Activated T-cell treated with anti-CD3 and anti-CD28 coated beads, Interleukin-2, amount 50 U/mL, for 72 hours (primary cell): ENCODE measurements at regions not wholly inside any gene's neighbourhood (a gene's known extent, or its start where the extent isn't known, plus 50 kb on each side); places are given as distances from the start of the nearest gene placed in this dataset.

ENCODE experiments used
- ATAC-seq, 2 donors: fragments of 150-1000 bp; cut with Tn5 transposase; replicated peaks in 1 of 2; 2 replicates each; pipeline ENCODE4 v1.10.0; 2021; ENCODE audit warnings: moderate library complexity in 2 of 2, mild to moderate bottlenecking in 1 of 2
- DNase-seq, 2 donors: peaks; one replicate each; pipeline ENCODE4 v3.0.0; 2021 to 2022; ENCODE audit warnings: mixed read lengths in 1 of 2
- H3K27ac Mint-ChIP-seq: one replicate; pipeline ENCODE4 v1.8.0; 2022; ENCODE audit warnings: mild to moderate bottlenecking, moderate library complexity, mixed read lengths
- H3K27me3 Mint-ChIP-seq: one replicate; pipeline ENCODE4 v1.8.0; 2022; ENCODE audit warnings: low read depth, mixed read lengths
- H3K36me3 Mint-ChIP-seq, 2 donors: one replicate each; pipeline ENCODE4 v1.8.0; 2022; ENCODE audit warnings: mixed read lengths in 2 of 2, mild to moderate bottlenecking in 1 of 2; ENCODE audit not compliant: insufficient read depth in 2 of 2
- H3K4me1 Mint-ChIP-seq: one replicate; pipeline ENCODE4 v1.8.0; 2022; ENCODE audit warnings: low read depth, mixed read lengths
- H3K4me3 Mint-ChIP-seq, 2 donors: one replicate each; pipeline ENCODE4 v1.8.0; 2022; ENCODE audit warnings: mild to moderate bottlenecking in 2 of 2, mixed read lengths in 2 of 2, moderate library complexity in 2 of 2
- H3K9me3 Mint-ChIP-seq, 2 donors: one replicate each; pipeline ENCODE4 v1.8.0; 2022; ENCODE audit warnings: mixed read lengths in 2 of 2

- no peak for ATAC-seq
- no peaks in the 10 kb centered on the region for H3K9me3 Mint-ChIP-seq
Measured at GRCh38 chr3:24670871-24671270, 176.2 kb upstream of the THRB start.

GRCh38 chr3:24673596-24673995 is 178.9 kb upstream of the THRB start:
- ATAC-seq, result no peak
- no peak for DNase-seq
- Mint-ChIP-seq H3K27ac (no peak overlapping the region), H3K4me1 (peaks cover 6% of the 10 kb centered on the region), H3K4me3 (no peak overlapping the region), H3K9me3 (no peaks in the 10 kb centered on the region), H3K36me3 (no peaks in the 10 kb centered on the region), H3K27me3 (peaks cover 46% of the 10 kb centered on the region)

More at GRCh38 chr3:24670871-24671270, 176.2 kb upstream of the THRB start:
- no peak for DNase-seq
- H3K27ac Mint-ChIP-seq, result no peak overlapping the region
- no peaks in the 10 kb centered on the region for H3K36me3 Mint-ChIP-seq
- no peaks in the 10 kb centered on the region for H3K4me1 Mint-ChIP-seq
- H3K4me3 Mint-ChIP-seq, result no peak overlapping the region
- H3K27me3 Mint-ChIP-seq, result peaks cover 23% of the 10 kb centered on the region

GRCh38 chr3:24674261-24674660 is 179.6 kb upstream of the THRB start:
- H3K9me3 Mint-ChIP-seq, result no peaks in the 10 kb centered on the region
- ATAC-seq, result no peak
- H3K36me3 Mint-ChIP-seq, result no peaks in the 10 kb centered on the region
- H3K4me1 Mint-ChIP-seq, result peaks cover 11% of the 10 kb centered on the region
- H3K4me3 Mint-ChIP-seq, result no peak overlapping the region
- H3K27me3 Mint-ChIP-seq, result peaks cover 53% of the 10 kb centered on the region
- DNase-seq, result no peak
- H3K27ac Mint-ChIP-seq, result no peak overlapping the region

GRCh38 chr3:24678021-24678420 is 183.4 kb upstream of the THRB start:
- Mint-ChIP-seq H3K27me3 (peaks cover 73% of the 10 kb centered on the region), H3K27ac (no peak overlapping the region), H3K4me3 (peak overlapping the region; percentile 66 to 92), H3K9me3 (no peaks in the 10 kb centered on the region), H3K36me3 (peaks cover 0 to 5% of the 10 kb centered on the region in 2 donors), H3K4me1 (peaks cover 11% of the 10 kb centered on the region)
- DNase-seq, result no peak
- ATAC-seq, result peak; percentile 6 to 19

GRCh38 chr3:24678421-24678865 is 183.8 kb upstream of the THRB start:
- Mint-ChIP-seq H3K27me3 (peaks cover 77% of the 10 kb centered on the region), H3K36me3 (peaks cover 0 to 5% of the 10 kb centered on the region in 2 donors), H3K27ac (peak overlapping the region; percentile 96), H3K4me3 (peak overlapping the region; percentile 66 to 92), H3K9me3 (no peaks in the 10 kb centered on the region), H3K4me1 (peaks cover 11% of the 10 kb centered on the region)
- DNase-seq, result peak; percentile 53 to 56
- peak; percentile 88 to 92 for ATAC-seq

GRCh38 chr3:24679429-24679828 is 184.8 kb upstream of the THRB start:
- DNase-seq, result no peak
- H3K27me3 Mint-ChIP-seq, result peaks cover 82% of the 10 kb centered on the region
- peak; percentile 48 to 52 for ATAC-seq
- peaks cover 11% of the 10 kb centered on the region for H3K4me1 Mint-ChIP-seq
- no peaks in the 10 kb centered on the region for H3K9me3 Mint-ChIP-seq
- peaks cover 0 to 5% of the 10 kb centered on the region in 2 donors for H3K36me3 Mint-ChIP-seq
- no peak overlapping the region for H3K4me3 Mint-ChIP-seq
- H3K27ac Mint-ChIP-seq, result no peak overlapping the region

GRCh38 chr3:24680214-24680967 is 185.7 kb upstream of the THRB start:
- H3K36me3 Mint-ChIP-seq, result peaks cover 0 to 5% of the 10 kb centered on the region in 2 donors
- peaks cover 84% of the 10 kb centered on the region for H3K27me3 Mint-ChIP-seq
- H3K4me1 Mint-ChIP-seq, result peaks cover 11% of the 10 kb centered on the region
- H3K27ac Mint-ChIP-seq, result no peak overlapping the region
- peak; percentile 56 to 64 for DNase-seq
- H3K4me3 Mint-ChIP-seq, result no peak overlapping the region
- no peaks in the 10 kb centered on the region for H3K9me3 Mint-ChIP-seq
- peak in 1 of 2 donors; percentile 46 for ATAC-seq

GRCh38 chr3:24682141-24682547 is 187.5 kb upstream of the THRB start:
- Mint-ChIP-seq H3K27ac (no peak overlapping the region), H3K27me3 (peaks cover 78% of the 10 kb centered on the region), H3K36me3 (peaks cover 0 to 5% of the 10 kb centered on the region in 2 donors), H3K4me1 (peaks cover 11% of the 10 kb centered on the region), H3K4me3 (no peak overlapping the region), H3K9me3 (no peaks in the 10 kb centered on the region)
- ATAC-seq, result no peak
- no peak for DNase-seq

GRCh38 chr3:24683090-24683489 is 188.4 kb upstream of the THRB start:
- Mint-ChIP-seq H3K27me3 (peaks cover 78% of the 10 kb centered on the region), H3K27ac (no peak overlapping the region), H3K36me3 (peaks cover 0 to 5% of the 10 kb centered on the region in 2 donors), H3K9me3 (no peaks in the 10 kb centered on the region), H3K4me3 (no peak overlapping the region), H3K4me1 (peaks cover 10% of the 10 kb centered on the region)
- DNase-seq (no peak), ATAC-seq (no peak)

- ATAC-seq (no peak), DNase-seq (no peak)
- H3K27ac Mint-ChIP-seq, result no peak overlapping the region
- H3K9me3 Mint-ChIP-seq, result no peaks in the 10 kb centered on the region
- peaks cover 77% of the 10 kb centered on the region for H3K27me3 Mint-ChIP-seq
- no peak overlapping the region for H3K4me3 Mint-ChIP-seq
- H3K4me1 Mint-ChIP-seq, result peaks cover 3% of the 10 kb centered on the region
- peaks cover 0 to 7% of the 10 kb centered on the region in 2 donors for H3K36me3 Mint-ChIP-seq
Measured at GRCh38 chr3:24683633-24684384, 189.2 kb upstream of the THRB start.

- Mint-ChIP-seq H3K4me3 (no peak overlapping the region), H3K9me3 (no peaks in the 10 kb centered on the region), H3K4me1 (no peaks in the 10 kb centered on the region), H3K36me3 (peaks cover 0 to 7% of the 10 kb centered on the region in 2 donors), H3K27ac (no peak overlapping the region), H3K27me3 (peaks cover 70% of the 10 kb centered on the region)
- ATAC-seq, result no peak
- no peak for DNase-seq
Measured at GRCh38 chr3:24684506-24685023, 189.9 kb upstream of the THRB start.

GRCh38 chr3:24686808-24687207 is 192.2 kb upstream of the THRB start:
- peak in 1 of 2 donors; percentile 15 for DNase-seq
- peak; percentile 84 for ATAC-seq
- Mint-ChIP-seq H3K27me3 (peaks cover 56% of the 10 kb centered on the region), H3K27ac (no peak overlapping the region), H3K4me3 (no peak overlapping the region), H3K9me3 (no peaks in the 10 kb centered on the region), H3K36me3 (peaks cover 0 to 2% of the 10 kb centered on the region in 2 donors), H3K4me1 (no peaks in the 10 kb centered on the region)

GRCh38 chr3:24687671-24688070 is 193.0 kb upstream of the THRB start:
- DNase-seq (no peak), ATAC-seq (no peak)
- Mint-ChIP-seq H3K27me3 (peaks cover 58% of the 10 kb centered on the region), H3K4me1 (no peaks in the 10 kb centered on the region), H3K36me3 (peaks cover 0 to 2% of the 10 kb centered on the region in 2 donors), H3K4me3 (no peak overlapping the region), H3K27ac (no peak overlapping the region), H3K9me3 (no peaks in the 10 kb centered on the region)
